ENCODE measurements at regions not wholly inside any gene's neighbourhood (a gene's known extent, or its start where the extent isn't known, plus 50 kb on each side); places are given as distances from the start of the nearest gene placed in this dataset.
"Not testable (repeated sequence)": the region's sequence is repeated elsewhere in the genome, so short reads cannot be mapped to it uniquely, and the experiment has no call there.

DNA sequence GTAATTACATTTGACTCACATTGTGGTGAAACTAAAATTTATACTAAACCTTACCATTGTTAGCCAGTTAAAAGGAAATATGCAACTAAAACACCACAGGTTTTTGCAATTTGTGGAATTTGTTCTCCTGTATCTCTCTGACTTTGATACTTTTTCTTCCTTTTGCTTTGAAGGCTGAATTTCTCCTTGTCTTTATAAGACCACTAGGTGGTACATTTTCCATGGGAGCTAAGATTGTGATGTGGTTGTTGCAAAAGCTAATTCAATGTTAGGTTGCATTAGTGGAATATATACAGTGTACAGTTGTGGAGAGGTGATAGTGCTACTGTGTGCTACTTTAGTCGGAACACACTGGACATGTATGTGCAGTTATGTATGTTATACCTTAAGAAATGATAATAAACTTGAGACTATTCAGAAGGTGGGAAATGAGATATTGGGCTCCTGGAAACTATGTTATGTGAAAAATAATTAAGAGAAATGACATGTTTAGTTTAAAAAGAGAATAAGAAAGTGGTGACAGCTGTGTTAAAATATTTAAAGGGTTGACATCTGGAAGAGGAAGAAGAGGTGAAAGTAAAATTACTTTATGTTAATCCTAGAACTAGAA is 70.3 kb downstream of the ARL9 start:
- peak in 1 of 2 experiments; percentile 5 for DNase-seq

DNA sequence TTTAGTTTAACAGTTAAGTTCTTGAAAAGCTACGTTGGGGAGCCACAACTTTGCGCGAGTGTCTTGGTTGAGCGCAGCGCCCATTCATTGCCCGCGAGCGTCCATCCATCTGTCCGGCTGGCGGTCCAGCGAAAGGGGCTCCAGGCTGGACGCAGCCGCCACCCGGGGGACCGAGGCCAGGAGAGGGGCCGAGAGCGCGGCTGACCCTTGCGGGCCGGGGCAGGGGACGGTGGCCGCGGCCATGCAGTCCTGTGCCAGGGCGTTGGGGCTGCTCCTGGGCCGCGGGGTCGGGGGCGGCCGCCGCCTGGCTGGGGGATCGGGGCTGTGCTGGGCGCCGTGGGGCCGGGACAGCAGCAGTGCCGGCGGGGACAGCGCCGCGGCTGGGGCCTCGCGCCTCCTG is 86.8 kb downstream of the ARL9 start:
- not testable (repeated sequence) for DNase-seq
